GM19467 (cell line): ENCODE measurements at regions not wholly inside any gene's neighbourhood (a gene's known extent, or its start where the extent isn't known, plus 50 kb on each side); places are given as distances from the start of the nearest gene placed in this dataset.

Source experiments
- ATAC-seq: cut with Tn5 transposase; IDR thresholded peaks from one replicate; pipeline ENCODE4 v1.9.1; 2021; ENCODE audit warnings: mild to moderate bottlenecking, moderate library complexity; ENCODE audit not compliant: unreplicated experiment

- ATAC-seq = no peak
Measured at GRCh38 chr10:29237786-29238185, 51.1 kb upstream of the LYZL1 start.

GRCh38 chr10:29238523-29239135, 50.2 kb upstream of the LYZL1 start:
- ATAC-seq = no peak
